AG09319 (cell line): ENCODE measurements at regions not wholly inside any gene's neighbourhood (a gene's known extent, or its start where the extent isn't known, plus 50 kb on each side); places are given as distances from the start of the nearest gene placed in this dataset.

ENCODE experiments used
- DNase-seq: peaks from one replicate; pipeline ENCODE4 v3.0.0-alpha.2; 2010; ENCODE audit warnings: low read depth; ENCODE audit errors: extremely low read depth
- CTCF ChIP-seq: IDR thresholded peaks from 2 replicates; pipeline ENCODE4 v1.5.1; 2011; ENCODE audit warnings: low read depth, mild to moderate bottlenecking, inconsistent platforms, low read length, moderate library complexity

DNA sequence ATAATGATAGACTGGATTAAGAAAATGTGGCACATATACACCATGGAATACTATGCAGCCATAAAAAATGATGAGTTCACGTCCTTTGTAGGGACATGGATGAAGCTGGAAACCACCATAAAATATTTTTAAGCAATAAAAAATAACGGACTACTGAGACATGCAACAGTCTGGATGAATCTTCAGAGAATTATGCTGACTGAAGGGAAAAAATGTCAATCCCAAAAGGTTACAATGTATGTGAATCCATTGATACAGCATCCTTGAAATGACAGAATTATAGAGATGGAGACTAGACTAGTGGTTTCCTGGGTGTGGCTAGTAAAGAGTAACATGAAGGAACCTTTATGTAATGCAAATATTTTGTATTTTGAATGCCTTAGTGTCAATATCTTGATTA lies 1808.6 kb upstream of the NUDT12 start:
- no peak for TF ChIP-seq CTCF
- no peak for DNase-seq

- no peak for DNase-seq
Measured at GRCh38 chr5:105350486-105351140, 1788.0 kb upstream of the NUDT12 start.

DNA sequence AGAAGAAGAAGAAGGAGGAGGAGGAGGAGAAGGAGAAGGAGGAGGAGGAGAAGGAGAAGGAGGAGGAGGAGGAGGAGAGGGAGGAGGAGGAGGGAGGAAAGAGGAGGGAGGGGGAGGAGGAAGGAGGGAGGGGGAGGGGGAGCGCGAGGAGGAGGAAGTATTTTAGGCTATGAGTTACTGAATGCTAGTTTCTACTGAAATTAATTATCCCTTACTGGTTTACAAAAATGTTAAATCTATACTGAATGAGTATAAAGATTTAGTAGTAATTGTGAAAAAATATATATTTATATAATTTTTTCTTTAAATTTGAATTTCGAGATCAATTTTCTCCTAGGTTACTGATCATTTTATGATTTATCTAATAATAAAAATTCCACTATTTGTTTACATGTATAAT lies 1769.0 kb upstream of the NUDT12 start:
- TF ChIP-seq CTCF = no peak
- no peak for DNase-seq

More at GRCh38 chr5:105350486-105351140, 1788.0 kb upstream of the NUDT12 start:
- TF ChIP-seq CTCF = no peak

GRCh38 chr5:105330185-105330584 lies 1767.6 kb upstream of the NUDT12 start:
- no peak for DNase-seq
- TF ChIP-seq CTCF = no peak

DNA sequence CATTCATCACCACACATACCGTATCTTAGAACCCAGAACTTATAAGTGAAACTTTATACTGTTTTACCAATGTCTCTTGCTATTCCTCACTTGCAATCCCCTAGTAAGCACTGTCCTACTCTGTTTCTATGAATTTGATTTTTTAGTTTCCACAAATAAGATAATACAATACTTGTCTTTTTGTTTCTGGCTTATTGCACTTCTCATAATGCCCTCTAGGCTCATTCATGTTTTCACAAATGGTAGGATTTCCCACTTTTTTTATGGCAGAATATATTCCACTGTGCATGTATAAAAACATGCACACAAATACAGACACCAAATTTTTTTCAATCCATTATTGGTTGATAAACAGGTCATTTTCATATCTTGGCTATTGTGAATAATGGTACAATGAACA lies 1742.3 kb upstream of the NUDT12 start:
- TF ChIP-seq CTCF = no peak
- DNase-seq = no peak

DNA sequence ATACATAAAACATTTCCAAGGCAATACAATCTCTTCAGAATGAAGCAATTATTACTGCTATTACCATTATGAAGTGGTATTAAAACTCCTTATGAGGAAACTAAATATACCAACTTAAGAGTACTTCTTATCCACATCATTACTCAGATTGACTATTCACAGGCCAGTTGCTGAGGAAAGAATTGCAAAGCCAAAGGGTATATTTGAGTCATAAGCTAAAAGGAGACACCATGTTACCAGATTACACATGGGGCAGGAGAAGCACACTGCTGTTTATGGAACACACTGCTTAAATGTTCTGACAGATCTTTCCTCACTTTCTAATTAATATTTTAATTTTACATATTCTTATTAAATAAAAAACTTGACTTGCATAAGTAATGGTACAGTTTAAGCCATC lies 1726.4 kb upstream of the NUDT12 start:
- no peak for TF ChIP-seq CTCF
- DNase-seq = no peak

GRCh38 chr5:105283134-105283533 lies 1720.5 kb upstream of the NUDT12 start:
- no peak for DNase-seq
- no peak for TF ChIP-seq CTCF
